ENCODE measurements at regions not wholly inside any gene's neighbourhood (a gene's known extent, or its start where the extent isn't known, plus 50 kb on each side); places are given as distances from the start of the nearest gene placed in this dataset.

DNA sequence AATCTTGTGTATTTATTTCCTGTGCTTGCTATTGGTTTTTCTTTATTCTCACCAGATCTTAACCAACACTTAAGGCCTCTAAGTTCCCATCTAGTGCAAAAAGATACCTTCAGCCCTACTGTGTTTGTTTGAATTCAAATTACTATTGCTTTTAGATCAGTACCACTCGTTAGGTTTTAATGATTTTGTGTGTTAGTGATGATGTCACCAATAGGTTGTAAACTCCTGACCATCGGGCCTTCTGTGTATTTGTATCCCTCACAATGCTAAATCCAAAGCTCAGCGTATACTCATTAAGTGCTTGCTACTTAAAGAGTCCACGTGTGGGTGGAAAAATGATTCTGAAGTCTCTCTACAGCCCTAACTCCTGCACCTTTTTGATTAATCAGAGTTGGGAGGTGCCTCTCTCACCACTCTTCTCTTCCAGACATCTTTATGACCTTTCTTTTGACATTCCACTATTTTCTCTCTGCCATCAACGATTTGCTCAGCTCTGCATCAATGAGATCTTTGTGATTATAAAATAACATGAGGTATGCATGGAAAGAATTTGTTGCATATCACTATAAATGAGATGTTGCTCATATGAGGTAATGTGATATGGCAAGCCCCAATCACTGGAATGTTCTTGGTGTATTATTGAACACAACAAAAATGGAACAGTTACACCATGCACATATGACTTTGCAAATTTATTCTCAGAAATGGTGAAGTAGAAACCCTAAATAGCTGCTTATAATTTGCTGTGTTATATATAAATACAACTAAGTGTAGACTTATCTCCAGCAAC, 55.1 kb upstream of the LAMA2 start:
- DNase-seq (ENCODE audit: insufficient read length, low spot score), result no peak
- no peak for FAIRE-seq

DNA sequence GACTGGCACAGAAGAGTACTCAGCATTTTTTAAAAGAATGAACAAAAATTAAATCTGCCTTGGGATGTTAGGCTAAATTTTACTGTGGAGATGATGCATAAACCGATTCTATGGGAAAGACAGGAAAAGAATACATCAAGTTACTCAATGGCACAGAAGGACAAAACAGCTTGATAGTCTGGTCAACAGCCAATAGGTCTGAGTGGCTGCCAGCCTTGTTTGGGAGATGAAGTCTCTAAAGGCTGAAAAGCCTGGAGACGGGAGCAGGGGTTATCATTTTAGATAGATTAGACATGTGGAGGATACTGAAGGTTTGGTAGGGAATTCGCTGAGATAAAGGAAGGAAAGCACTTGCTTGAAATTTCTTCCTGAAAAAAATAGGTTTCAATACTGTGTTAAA, 56.3 kb upstream of the LAMA2 start:
- FAIRE-seq (no peak), DNase-seq (ENCODE audit: insufficient read length, low spot score) (no peak)

DNA sequence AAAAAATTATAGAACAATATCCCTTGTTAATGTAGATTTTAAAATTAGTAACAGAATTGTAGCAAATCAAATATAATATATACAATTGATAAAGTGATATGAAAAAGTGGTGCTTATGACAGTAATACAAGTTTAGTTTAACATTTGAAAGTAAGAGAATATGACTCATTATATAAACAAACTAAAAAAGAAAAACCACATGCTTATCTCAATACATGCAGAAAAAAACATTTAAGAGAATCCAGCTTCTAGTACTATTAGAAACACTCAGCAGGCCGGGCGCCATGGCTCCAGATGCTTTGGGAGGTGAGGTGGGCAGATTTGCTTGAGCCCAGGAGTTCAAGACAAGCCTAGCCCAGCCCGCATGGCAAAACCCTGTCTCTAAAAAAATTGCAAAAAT, 60.7 kb upstream of the LAMA2 start:
- DNase-seq (ENCODE audit: insufficient read length, low spot score) (no peak), FAIRE-seq (no peak)

DNA sequence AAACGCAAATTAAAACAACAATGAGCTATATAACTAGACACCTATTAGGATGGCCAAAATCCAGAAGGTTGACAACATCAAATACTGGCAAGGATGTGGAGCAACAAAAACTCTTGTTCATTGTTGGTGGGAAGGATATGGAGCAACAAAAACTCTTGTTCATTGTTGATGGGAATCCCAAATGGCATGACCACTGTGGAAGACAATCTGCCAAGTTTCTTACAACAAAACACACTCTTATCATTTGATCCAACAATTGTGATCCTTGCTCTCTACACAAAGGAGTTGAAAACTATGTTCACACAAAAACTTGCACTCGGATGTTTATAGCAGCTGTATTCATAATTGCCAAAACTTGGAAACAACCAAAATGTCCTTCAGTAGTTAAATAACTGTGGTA, 61.8 kb upstream of the LAMA2 start:
- DNase-seq (ENCODE audit: insufficient read length, low spot score), result no peak
- FAIRE-seq, result no peak

DNA sequence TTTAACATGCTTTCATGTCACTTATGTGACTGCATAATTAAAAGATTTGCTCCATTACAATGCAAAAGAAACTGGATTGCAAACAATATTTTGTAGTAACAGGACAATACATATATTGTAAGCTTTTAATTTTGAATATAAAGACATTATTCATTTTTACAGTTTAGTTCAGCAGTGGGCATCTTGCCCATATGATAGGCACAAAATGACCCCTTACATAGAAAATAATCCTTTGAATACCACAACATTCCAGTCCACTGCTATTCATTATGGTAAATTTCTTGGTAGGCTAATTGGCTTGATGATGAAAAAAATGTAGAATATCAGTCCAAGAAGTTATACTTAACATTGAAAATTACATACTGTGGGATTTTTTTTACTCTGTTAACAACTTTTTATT, 74.1 kb upstream of the LAMA2 start:
- no peak for FAIRE-seq
- no peak for DNase-seq (ENCODE audit: insufficient read length, low spot score)

DNA sequence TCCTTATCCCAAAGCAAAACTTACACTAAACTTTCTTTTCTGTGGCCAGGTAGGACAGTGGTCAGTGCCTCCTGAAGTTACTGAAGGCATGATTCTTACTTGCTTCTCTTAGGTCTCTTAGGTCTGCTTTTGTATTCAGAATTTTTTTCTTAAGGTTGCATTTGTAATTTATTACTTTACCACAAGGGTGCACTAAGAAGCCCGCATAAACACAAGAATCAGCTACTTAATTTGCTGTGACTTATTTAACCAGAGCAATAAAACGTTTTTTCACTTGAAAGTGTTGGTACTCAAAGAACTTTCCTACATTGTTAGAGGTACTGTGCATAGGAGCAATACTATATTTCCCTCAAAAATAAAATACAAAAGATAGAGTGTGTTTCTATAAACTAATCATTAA, 75.4 kb upstream of the LAMA2 start:
- FAIRE-seq (no peak), DNase-seq (ENCODE audit: insufficient read length, low spot score) (no peak)

DNA sequence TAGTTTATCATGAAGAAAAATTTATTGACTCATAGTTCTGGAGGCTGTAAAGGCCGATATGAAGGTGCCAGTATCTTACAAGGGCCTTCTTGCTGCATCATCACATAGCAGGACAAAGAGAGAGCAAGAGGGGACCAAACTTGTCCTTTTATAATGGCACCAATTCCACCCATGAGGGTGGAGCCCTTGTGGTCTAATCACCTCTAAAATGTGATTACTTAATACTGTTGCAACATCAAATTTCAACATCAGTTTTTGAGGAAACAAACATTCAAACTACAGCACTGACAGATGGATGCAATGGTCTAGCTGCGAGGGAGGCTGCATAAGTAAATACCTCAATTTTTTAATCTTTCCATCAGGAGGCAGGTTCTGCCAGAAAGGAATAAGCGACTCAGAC, 76.7 kb upstream of the LAMA2 start:
- DNase-seq (ENCODE audit: insufficient read length, low spot score), result no peak
- FAIRE-seq, result no peak

DNA sequence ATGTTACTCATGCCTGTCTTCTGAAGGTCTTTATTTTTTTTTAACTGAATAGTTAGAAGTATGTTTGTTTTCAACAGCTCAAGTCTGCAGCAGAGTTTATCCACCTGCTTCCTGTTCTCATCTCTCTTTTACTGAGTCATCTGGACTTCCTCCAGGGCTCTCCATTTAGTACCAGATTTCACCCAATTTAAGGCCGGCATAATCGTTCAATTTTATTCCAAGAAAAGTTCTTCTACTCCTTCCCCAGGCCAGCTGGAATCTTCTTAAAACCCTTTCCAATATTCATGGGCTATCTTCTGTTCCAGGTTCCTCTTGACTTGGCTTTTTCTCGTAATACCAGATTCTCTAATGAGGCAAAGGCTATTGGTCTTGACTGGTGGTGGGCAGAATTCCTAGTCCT, 79.0 kb upstream of the LAMA2 start:
- FAIRE-seq (no peak), DNase-seq (ENCODE audit: insufficient read length, low spot score) (no peak)

DNA sequence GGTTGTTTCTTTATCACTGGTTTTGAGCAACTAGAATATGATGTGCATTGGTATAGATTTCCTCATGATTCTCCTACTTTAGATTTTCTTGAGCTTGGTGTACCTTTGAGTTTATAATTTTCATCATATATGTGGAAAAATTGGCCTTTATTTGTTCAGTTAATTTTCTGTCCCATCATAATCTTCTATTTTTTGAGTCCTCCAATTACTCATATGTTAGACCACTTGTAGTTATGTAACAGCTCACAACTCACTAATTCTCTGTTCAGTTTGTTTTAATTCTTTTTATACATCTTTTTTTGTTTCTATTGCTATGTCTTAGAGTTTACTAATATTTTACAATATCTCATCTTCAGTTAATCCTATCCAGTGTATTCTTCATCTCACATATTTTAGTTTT, 81.3 kb upstream of the LAMA2 start:
- FAIRE-seq (no peak), DNase-seq (ENCODE audit: insufficient read length, low spot score) (no peak)

DNA sequence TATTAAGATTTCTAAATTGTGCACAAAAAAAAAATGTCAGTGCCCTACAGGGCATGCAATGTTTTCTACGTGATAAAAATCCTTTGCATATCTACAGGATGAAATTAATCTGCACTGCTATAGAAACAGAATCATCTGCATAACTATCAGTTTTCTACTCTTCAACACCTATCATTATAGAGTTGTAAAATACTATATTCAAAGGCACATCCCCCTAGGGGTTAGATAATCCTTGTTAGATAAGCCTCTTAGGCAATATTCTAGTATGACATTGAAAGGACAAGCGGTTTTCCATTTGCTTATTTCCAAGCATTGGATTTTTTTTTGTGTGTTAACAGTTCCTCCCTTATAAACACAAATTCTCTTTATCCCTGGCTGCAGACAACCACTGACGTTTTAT, 98.7 kb upstream of the LAMA2 start:
- FAIRE-seq, result no peak
- DNase-seq (ENCODE audit: insufficient read length, low spot score), result no peak

DNA sequence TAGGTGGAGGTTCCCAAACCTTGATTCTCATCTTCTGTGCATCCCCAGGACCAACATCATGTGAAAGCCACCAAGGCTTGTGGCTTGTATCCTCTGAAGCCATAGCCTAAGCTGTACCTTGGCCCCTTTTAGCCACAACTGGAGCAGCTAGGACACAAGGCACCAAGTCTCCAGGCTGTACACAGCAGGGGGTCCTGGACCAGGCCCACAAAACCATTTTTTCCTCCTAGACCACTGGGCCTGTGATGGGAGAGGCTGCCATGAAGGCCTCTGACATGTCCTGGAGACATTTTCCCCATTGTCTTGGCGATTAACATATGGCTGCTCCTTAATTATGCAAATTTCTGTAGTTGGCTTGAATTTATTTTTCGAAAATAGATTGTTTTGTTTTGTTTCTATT, 114.8 kb upstream of the LAMA2 start:
- FAIRE-seq, result no peak
- DNase-seq (ENCODE audit: insufficient read length, low spot score), result no peak

DNA sequence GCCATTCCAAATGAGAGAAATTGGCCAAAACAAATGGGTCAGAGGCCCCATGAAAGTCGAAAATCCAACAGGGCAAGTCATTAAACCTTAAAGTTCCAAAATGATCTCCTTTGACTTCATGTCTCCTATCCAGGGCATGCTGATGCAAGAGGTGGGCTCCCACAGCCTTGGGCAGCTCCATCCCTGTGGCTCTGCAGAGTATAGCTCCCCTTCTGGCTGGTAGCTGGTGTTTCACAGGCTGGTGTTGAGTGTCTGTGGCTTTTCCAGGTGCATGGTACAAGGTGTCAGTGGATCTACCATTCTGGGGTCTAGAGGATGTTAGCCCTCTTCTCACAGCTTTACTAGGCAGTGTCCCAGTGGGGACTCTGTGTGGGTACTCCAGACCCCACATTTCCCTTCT, 115.2 kb upstream of the LAMA2 start:
- no peak for FAIRE-seq
- DNase-seq (ENCODE audit: insufficient read length, low spot score), result no peak

DNA sequence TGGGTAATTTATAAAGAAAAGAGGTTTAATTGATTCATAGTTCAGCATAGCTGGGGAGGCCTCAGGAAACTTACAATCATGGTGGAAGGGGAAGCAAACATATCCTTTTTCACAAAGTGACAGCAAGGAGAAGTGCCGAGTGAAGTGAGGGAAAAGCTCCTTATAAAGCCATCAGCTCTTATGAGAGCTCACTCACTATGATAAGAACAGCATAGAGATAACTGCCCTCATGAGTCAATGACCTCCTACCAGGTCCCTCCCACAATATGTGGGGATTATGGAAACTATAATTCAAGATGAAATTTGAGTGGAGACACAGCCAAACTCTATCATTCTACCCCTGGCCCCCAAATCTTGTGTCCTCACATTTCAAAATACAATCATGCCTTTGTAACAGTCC, 115.8 kb upstream of the LAMA2 start:
- no peak for FAIRE-seq
- DNase-seq (ENCODE audit: insufficient read length, low spot score), result no peak

DNA sequence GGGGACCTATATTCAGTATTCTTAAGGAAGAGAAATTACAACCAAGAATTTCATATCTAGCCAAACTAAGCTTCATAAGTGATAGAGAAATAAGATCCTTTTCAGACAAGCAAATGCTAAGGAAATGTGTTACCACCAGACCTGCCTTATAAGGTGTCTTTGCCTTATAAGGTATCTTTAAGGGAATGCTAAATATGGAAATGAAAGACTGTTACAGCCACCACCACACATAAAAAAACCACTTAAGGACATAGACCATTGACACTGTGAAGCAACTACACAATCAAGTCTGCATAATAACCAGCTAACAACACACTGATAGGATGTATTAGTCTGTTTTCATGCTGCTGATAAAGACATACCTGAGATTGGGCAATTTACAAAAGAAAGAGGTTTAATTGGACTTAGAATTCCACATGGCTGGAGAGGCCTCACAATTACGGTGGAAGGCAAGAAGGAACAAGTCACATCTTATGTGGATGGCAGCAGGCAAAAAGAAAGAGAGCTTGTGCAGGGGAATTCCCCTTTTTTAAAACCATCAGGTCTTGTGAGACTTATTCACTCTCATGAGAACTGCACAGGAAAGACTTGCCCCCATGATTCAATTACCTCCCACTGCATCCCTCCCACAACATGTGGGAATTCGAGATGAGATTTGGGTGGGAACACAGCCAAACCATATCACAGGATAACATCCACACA, 119.2 kb upstream of the LAMA2 start:
- no peak for DNase-seq (ENCODE audit: insufficient read length, low spot score)
- FAIRE-seq, result no peak

DNA sequence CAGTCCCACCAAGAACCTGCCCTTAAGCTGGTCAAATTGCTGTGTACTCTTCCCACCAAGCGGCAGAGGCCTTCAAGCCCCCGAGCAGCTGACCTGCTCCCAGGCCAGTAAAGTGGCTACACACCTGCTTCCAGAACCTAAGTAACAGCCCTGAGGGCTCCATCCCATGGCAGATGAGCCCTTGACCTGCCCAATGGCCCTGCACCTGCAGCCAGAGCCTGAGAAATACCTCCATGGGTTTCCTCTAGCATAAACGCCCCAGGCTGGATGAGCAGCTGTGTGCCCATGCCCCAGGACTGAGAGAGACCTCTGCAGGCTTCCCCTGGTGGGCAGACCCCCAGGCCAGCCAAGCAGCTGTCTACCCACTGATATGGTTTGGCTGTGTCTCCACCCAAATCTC, 123.0 kb upstream of the LAMA2 start:
- no peak for DNase-seq (ENCODE audit: insufficient read length, low spot score)
- FAIRE-seq, result no peak

DNA sequence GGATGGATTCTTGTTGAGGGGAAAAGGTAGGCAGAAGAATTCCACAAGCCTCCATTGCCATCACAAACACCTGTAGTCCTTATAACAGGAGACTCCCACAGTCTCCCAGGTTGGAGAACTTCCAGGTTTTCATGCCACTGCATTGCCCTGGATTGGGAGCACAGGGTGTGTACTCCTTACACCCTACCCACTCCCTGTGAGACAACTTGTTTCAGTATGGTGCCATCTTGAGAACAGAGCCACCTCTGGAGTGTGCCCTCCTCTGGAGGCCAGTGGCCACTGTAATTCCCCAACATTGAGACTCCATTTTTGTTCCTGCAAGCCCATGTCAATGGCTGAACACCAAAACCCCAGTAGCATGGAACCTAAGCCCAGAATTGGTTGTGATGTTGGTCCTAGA, 123.5 kb upstream of the LAMA2 start:
- no peak for DNase-seq (ENCODE audit: insufficient read length, low spot score)
- FAIRE-seq, result no peak

DNA sequence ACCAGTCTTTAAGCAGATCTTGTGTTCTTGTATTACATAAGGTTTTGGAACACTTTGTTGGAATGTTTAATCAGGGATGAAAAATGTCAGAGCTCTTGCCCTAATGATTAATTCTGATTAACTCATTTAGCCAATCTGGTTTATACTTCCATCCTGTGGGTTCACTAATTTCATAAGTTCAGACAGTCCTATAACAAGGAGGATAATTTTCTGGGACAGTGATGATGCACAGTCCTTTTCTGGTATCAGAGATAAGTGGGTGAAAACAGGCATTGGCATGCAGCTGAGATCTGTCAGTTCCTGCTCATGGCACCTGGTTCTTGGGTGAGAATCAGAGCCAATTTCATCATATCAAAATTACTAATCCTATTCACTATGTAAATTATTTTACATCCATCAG, 125.0 kb upstream of the LAMA2 start:
- DNase-seq (ENCODE audit: insufficient read length, low spot score) (no peak), FAIRE-seq (no peak)

DNA sequence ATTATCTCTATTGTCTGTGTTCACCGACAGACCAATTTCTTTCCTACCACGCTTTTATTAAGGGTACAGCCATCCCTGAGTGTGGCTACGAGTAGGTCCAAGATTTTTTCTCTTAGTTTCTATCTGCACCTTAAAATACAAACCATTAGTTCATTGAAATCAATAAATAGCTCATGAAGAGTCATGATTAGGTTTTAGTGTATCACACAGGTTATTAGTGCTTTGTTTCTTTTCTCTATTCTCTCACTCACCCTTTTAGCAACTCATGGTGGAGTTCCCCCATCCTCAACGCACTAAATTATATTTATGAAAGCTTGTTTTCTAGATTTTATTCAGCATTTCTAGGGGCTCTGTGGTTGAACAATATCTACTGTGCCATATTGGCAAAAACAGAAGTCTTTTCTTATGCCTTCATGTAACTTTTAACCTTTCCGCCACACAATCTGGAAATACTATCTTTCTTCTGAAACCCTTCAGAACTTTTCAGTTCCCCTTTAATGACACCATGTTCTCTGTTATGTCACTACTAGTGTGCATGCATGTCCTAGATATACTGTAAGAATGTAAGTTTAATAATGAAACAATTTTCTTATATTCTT, 128.2 kb upstream of the LAMA2 start:
- peak; percentile 1 for DNase-seq (ENCODE audit: insufficient read length, low spot score)
- FAIRE-seq, result peak; percentile 56

DNA sequence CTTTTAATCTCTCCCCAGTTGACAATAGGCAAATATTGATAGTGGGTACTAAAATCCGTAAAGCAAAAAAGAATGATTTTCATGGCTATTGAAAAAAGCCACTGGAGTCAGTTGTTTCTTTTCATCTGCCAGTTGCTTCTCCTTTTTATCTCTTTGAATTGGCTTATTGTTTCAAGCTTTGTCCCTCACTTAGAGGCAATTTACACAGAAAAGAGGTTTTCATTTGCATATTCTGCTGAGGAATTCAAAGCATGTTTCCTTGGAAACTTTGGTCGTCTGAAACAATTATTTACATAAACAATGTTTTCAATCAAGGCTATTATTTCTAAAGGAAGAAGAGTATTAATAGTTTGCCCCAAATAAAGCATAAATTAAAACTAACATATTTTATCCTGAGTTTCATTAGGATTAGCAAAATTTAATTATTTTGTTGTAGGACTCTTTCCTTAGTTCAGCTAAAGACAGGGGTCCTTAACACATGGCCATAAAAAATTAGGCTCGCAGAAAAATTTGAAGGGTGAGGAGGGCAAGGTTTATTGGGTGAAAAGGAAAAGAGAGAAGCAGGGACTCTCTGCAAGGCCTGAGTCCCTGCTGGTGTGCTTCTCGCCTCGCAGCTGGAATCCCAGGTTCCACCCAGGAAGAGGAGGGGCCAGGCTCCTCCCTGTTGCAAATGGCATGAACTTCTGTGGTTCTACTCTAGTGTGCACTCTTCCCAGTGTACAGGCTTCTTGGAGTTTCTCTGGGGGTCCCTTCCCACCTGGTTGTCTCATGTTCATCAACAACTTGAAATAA, 138.8 kb upstream of the LAMA2 start:
- FAIRE-seq, result no peak
- DNase-seq (ENCODE audit: insufficient read length, low spot score), result no peak

DNA sequence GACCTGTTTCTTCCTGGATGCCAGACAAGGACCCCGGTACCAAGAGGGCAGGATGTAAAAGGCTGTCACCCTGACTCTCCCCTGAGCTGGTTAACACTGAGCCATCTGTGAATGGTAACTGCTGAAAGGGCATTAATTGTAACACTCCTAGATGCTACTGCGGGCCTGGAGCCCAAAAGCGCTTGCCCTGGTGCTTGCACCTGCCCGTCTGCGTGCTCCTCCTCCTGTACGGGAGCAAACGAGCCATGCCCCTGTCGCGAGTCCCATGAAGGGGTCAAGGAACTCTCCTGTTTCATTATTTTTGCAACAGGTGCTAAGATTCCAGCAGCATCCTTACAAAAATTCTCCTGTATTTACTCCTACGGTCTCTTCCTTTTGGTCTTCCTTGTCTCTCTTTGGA, 140.0 kb upstream of the LAMA2 start:
- DNase-seq (ENCODE audit: insufficient read length, low spot score), result no peak
- no peak for FAIRE-seq

DNA sequence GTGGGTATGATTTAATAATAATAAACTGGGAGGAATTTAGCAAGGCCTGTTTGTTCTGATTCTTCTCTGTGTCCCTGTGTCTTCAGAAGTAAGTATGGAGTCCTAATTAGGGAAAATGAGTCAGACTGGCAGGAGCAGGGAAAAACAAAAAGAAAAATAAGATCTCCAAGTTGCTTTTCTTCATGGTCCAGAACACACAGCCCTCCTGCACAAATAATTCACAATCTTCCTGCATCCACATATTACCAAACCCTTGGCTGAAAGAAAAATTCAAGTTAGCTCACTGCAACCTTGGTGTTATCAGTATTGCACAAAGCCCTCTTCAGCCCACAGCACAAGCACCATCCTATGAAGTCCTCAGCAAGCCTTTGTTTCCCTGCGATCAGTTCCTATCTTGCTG, 142.0 kb upstream of the LAMA2 start:
- no peak for FAIRE-seq

More for the DNA sequence above, 142.0 kb upstream of the LAMA2 start:
- no peak for DNase-seq (ENCODE audit: insufficient read length, low spot score)

All from GM19239 (cell line).